HepG2 (cell line): ENCODE measurements at regions not wholly inside any gene's neighbourhood (a gene's known extent, or its start where the extent isn't known, plus 50 kb on each side); places are given as distances from the start of the nearest gene placed in this dataset.

Source experiments
- CCAR2 ChIP-seq: fragments of 200-400 bp; formaldehyde crosslinking; optimal IDR thresholded peaks from 2 replicates; pipeline ENCODE3; 2018; ENCODE audit warnings: low read depth, mild to moderate bottlenecking, low read length, moderate library complexity
- E2F1 ChIP-seq: sonication (generic); formaldehyde crosslinking; IDR thresholded peaks from 2 replicates; pipeline ENCODE4 v1.5.0; 2020; ENCODE audit warnings: missing genetic modification reagents
- ELF4 ChIP-seq: sonication (generic); formaldehyde crosslinking; IDR thresholded peaks from 2 replicates; pipeline ENCODE4 v1.5.0; 2020; ENCODE audit warnings: missing genetic modification reagents, mild to moderate bottlenecking, moderate library complexity, borderline replicate concordance
- ERF ChIP-seq: IDR thresholded peaks from 2 replicates; pipeline ENCODE4 v1.6.1; 2018; ENCODE audit warnings: missing biosample characterization, missing genetic modification reagents
- GATAD2A ChIP-seq: IDR thresholded peaks from 2 replicates; pipeline ENCODE4 v1.6.1; 2016
- HMGXB4 ChIP-seq, 2 experiments: sonication (generic) in 1 of 2; formaldehyde crosslinking in 1 of 2; IDR thresholded peaks; 2 replicates each; pipeline versions ENCODE4 v1.4.0 to v1.6.1; 2018 to 2020; ENCODE audit warnings: missing genetic modification reagents in 2 of 2, borderline replicate concordance in 1 of 2, low read depth in 1 of 2, mild to moderate bottlenecking in 1 of 2, missing biosample characterization in 1 of 2
- RAD21 ChIP-seq: fragments of 450-650 bp; formaldehyde crosslinking; IDR thresholded peaks from 2 replicates; pipeline ENCODE4 v1.5.0; 2020; ENCODE audit warnings: mild to moderate bottlenecking
- XRCC5 ChIP-seq: fragments of 200-400 bp; formaldehyde crosslinking; optimal IDR thresholded peaks from 2 replicates; pipeline ENCODE3; 2017; ENCODE audit warnings: mild to moderate bottlenecking, low read length
- ZHX1 ChIP-seq: sonication (generic); formaldehyde crosslinking; IDR thresholded peaks from 2 replicates; pipeline ENCODE4 v1.8.1; 2022; ENCODE audit warnings: low read depth, mild to moderate bottlenecking, missing genetic modification reagents
- ZNF121 ChIP-seq: sonication (generic); formaldehyde crosslinking; IDR thresholded peaks from 2 replicates; pipeline ENCODE4 v1.5.0; 2020; ENCODE audit warnings: mild to moderate bottlenecking, missing genetic modification reagents
- ZNF367 ChIP-seq: sonication (generic); formaldehyde crosslinking; IDR thresholded peaks from 2 replicates; pipeline ENCODE4 v1.4.0; 2020; ENCODE audit warnings: missing genetic modification reagents, borderline replicate concordance
- ZNF550 ChIP-seq: sonication (generic); formaldehyde crosslinking; IDR thresholded peaks from 2 replicates; pipeline ENCODE4 v1.4.0; 2020; ENCODE audit warnings: mild to moderate bottlenecking, missing genetic modification reagents, borderline replicate concordance
- TF ChIP-seq, protein P1 (sequence below): sonication (generic); formaldehyde crosslinking; IDR thresholded peaks from 2 replicates; pipeline ENCODE4 v1.5.1; 2020; ENCODE audit warnings: missing genetic modification reagents, mild to moderate bottlenecking, borderline replicate concordance

DNA sequence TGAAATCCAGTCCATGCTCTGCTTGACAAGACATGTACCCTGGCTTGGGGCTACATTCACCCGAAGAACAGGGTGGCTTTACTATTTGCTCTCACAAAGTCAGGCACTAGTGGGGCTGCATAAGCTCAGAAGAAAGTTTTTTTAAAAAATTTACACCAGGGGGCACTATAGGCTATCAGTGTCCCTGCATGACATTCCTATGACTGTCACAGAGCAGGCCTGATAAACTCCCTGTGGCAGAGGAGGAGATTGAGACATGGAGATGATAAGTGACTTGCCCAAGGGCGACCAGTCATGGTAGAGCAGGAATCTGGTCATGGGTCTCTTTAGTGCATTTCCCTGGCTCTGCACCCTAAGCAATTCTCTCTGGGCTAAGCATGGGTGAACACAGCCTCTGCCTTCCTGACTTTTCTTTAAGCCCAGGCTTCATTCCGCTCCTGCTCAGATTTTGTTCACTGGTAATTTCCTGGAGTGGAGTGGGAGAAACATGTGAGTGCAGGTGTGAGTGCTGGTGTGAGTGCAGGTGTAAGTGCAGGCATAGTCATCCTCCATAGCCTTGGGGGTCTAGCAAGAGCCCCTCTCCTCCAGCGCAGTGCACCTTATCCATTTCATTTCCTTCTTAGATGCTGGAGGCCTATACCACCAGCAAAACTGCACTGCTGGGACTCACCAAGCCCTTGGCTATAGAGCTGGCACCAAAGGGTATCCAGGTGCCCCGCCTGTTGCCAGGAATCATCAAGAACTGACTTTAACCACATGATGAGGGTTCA lies 91.6 kb downstream of the DHRS2 start (continued):
- TF ChIP-seq GATAD2A (CRISPR knock-in tag) (peak; percentile 42; the same call in 1 of the 2 replicates), E2F1 (CRISPR knock-in tag) (no peak), RAD21 (peak; percentile 90), XRCC5 (peak; percentile 54), CCAR2 (no peak), HMGXB4 (CRISPR knock-in tag; IDR thresholded peaks at IDR 0.05; ENCODE audit: borderline replicate concordance in 1 of 2, low read depth in 1 of 2) (peak; percentile 39 to 57; a peak in 1 of 4 replicates), ZHX1 (no peak), ERF (CRISPR knock-in tag) (peak; percentile 49; the same call in 1 of the 2 replicates), ZNF367 (CRISPR knock-in tag) (no peak), ZNF121 (CRISPR knock-in tag) (0 out of 2 replicates have a peak, but pooled peaks have one; percentile 11), ZNF550 (CRISPR knock-in tag) (0 out of 2 replicates have a peak, but pooled peaks have one; percentile 24), ELF4 (CRISPR knock-in tag) (no peak)
- TF ChIP-seq, protein P1, sequence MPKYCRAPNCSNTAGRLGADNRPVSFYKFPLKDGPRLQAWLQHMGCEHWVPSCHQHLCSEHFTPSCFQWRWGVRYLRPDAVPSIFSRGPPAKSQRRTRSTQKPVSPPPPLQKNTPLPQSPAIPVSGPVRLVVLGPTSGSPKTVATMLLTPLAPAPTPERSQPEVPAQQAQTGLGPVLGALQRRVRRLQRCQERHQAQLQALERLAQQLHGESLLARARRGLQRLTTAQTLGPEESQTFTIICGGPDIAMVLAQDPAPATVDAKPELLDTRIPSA, result no peak
- TF ChIP-seq, all 625 proteins: peak for 53
